ENCODE measurements at regions not wholly inside any gene's neighbourhood (a gene's known extent, or its start where the extent isn't known, plus 50 kb on each side); places are given as distances from the start of the nearest gene placed in this dataset.
"Not testable (repeated sequence)": the region's sequence is repeated elsewhere in the genome, so short reads cannot be mapped to it uniquely, and the experiment has no call there.

GRCh38 chr7:109552017-109552416 lies 982.3 kb downstream of the DNAJB9 start:
- no peaks in the 10 kb centered on the region for H3K27me3 ChIP-seq (ENCODE audit: low read length)
- H3K9me2 ChIP-seq (replicated peaks; ENCODE audit: insufficient read depth, low read length): no peaks in the 10 kb centered on the region
- H3K9me3 ChIP-seq (ENCODE audit: low read length): peaks cover 22% of the 10 kb centered on the region
- H3K4me2 ChIP-seq (ENCODE audit: low read depth, low read length, poor library complexity, severe bottlenecking): no peak overlapping the region
- H4K20me1 ChIP-seq (ENCODE audit: insufficient read depth, low read depth, low read length): no peaks in the 10 kb centered on the region
- H2AFZ ChIP-seq (ENCODE audit: low read length): no peak overlapping the region
- no peaks in the 10 kb centered on the region for H3K4me1 ChIP-seq (ENCODE audit: low read length)
- no peaks in the 10 kb centered on the region for H3K36me3 ChIP-seq (ENCODE audit: insufficient read depth, low read length)
- no peaks in the 10 kb centered on the region for H3K79me2 ChIP-seq (ENCODE audit: low read length)
- DNase-seq: no peak
- H3K9ac ChIP-seq (ENCODE audit: low read length): no peak overlapping the region
- no peak overlapping the region for H3K27ac ChIP-seq (ENCODE audit: low read length)
- H3K4me3 ChIP-seq (ENCODE audit: low read length): no peak overlapping the region

- no peaks in the 10 kb centered on the region; the same call in 1 of the 2 replicates for H3K9me3 ChIP-seq (ENCODE audit: low read length)
- H3K27me3 ChIP-seq (ENCODE audit: low read length): no peaks in the 10 kb centered on the region
- no peak overlapping the region for H2AFZ ChIP-seq (ENCODE audit: low read length)
- no peaks in the 10 kb centered on the region for H3K36me3 ChIP-seq (ENCODE audit: insufficient read depth, low read length)
- no peak overlapping the region for H3K9ac ChIP-seq (ENCODE audit: low read length)
- no peaks in the 10 kb centered on the region for H3K79me2 ChIP-seq (ENCODE audit: low read length)
- no peaks in the 10 kb centered on the region for H4K20me1 ChIP-seq (ENCODE audit: insufficient read depth, low read depth, low read length)
- H3K4me2 ChIP-seq (ENCODE audit: low read depth, low read length, poor library complexity, severe bottlenecking): no peak overlapping the region
- H3K4me1 ChIP-seq (ENCODE audit: low read length): no peaks in the 10 kb centered on the region
- DNase-seq: no peak
- H3K27ac ChIP-seq (ENCODE audit: low read length): no peak overlapping the region
- H3K9me2 ChIP-seq (replicated peaks; ENCODE audit: insufficient read depth, low read length): no peaks in the 10 kb centered on the region
- no peak overlapping the region for H3K4me3 ChIP-seq (ENCODE audit: low read length)
These were observed 1007.6 kb downstream of the DNAJB9 start for GRCh38 chr7:109577265-109577664.

DNA sequence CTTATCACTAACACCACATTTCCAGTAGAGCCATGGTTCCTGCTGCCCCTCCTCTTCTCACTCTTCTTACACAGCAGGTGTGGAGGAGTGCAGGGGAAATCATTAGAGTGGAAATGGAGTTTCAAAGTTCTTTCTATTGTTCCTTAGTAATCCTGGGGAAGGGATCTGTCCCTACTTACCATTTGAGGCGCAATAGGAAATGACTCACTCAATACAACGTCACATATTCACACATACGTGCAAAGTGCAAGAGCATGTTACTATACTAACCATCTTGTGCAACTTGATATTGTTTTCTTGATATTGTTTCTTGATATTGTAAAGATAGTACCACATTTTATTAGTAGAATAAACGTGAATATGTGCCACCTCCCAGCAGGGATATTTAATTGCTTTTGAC lies 1010.2 kb downstream of the DNAJB9 start:
- Histone ChIP-seq H3K4me1 (ENCODE audit: low read length) (no peaks in the 10 kb centered on the region), H3K4me3 (ENCODE audit: low read length) (no peak overlapping the region), H2AFZ (ENCODE audit: low read length) (no peak overlapping the region), H3K79me2 (ENCODE audit: low read length) (no peaks in the 10 kb centered on the region), H3K9ac (ENCODE audit: low read length) (no peak overlapping the region), H3K27ac (ENCODE audit: low read length) (no peak overlapping the region), H4K20me1 (ENCODE audit: insufficient read depth, low read depth, low read length) (no peaks in the 10 kb centered on the region), H3K9me3 (ENCODE audit: low read length) (peaks cover 12% of the 10 kb centered on the region), H3K36me3 (ENCODE audit: insufficient read depth, low read length) (no peaks in the 10 kb centered on the region), H3K4me2 (ENCODE audit: low read depth, low read length, poor library complexity, severe bottlenecking) (no peak overlapping the region), H3K27me3 (ENCODE audit: low read length) (no peaks in the 10 kb centered on the region), H3K9me2 (replicated peaks; ENCODE audit: insufficient read depth, low read length) (no peaks in the 10 kb centered on the region)
- DNase-seq: no peak

DNA sequence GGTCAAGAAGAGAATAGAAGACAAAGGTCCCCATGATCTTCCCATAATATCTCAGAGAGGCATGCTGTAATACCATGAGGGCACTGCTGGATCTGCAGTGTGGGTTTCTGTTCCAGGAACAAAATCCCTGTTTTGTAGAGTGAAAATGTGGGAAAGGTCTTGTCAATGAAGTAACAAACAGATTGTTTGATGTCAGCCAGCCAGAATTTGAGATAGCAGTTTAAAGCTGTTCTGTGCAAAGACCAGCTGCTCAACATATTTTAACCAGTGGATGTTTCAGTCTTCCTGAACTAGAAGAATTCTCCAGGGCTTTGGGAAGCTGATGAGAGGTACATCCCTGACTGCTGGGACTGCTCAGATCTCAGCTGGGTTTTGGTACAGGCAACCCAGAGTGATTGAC lies 1012.5 kb downstream of the DNAJB9 start:
- Histone ChIP-seq H3K9me2 (replicated peaks; ENCODE audit: insufficient read depth, low read length) (no peaks in the 10 kb centered on the region), H3K4me2 (ENCODE audit: low read depth, low read length, poor library complexity, severe bottlenecking) (no peak overlapping the region), H3K27ac (ENCODE audit: low read length) (no peak overlapping the region), H3K9me3 (ENCODE audit: low read length) (peaks cover 22% of the 10 kb centered on the region), H3K27me3 (ENCODE audit: low read length) (no peaks in the 10 kb centered on the region), H3K9ac (ENCODE audit: low read length) (no peak overlapping the region), H3K4me1 (ENCODE audit: low read length) (no peaks in the 10 kb centered on the region), H4K20me1 (ENCODE audit: insufficient read depth, low read depth, low read length) (no peaks in the 10 kb centered on the region), H3K36me3 (ENCODE audit: insufficient read depth, low read length) (no peaks in the 10 kb centered on the region), H3K79me2 (ENCODE audit: low read length) (no peaks in the 10 kb centered on the region), H2AFZ (ENCODE audit: low read length) (no peak overlapping the region), H3K4me3 (ENCODE audit: low read length) (no peak overlapping the region)
- DNase-seq: no peak

DNA sequence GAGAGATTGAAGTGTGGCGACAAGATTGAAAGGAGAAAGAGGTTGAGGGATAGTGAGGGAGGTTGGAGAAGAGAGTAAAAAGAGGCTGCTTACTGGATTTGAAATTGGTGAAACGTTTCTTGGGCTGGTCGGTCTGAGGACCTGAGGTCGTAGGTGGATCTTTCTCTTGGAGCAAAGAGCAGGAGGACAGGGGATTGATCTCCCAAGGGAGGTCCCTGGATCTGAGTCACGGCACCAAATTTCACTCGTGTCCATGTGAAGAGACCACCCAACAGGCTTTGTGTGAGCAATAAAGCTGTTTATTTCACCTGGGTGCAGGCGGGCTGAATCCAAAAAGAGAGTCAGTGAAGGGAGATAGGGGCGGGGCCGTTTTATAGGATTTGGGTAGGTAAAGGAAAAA lies 1027.3 kb downstream of the DNAJB9 start:
- H3K4me1 ChIP-seq (ENCODE audit: low read length); H3K9me2 ChIP-seq (replicated peaks; ENCODE audit: insufficient read depth, low read length); H3K4me2 ChIP-seq (ENCODE audit: low read depth, low read length, poor library complexity, severe bottlenecking); H3K9ac ChIP-seq (ENCODE audit: low read length); H3K36me3 ChIP-seq (ENCODE audit: insufficient read depth, low read length); H3K9me3 ChIP-seq (ENCODE audit: low read length); H3K27ac ChIP-seq (ENCODE audit: low read length); DNase-seq; H3K4me3 ChIP-seq (ENCODE audit: low read length); H4K20me1 ChIP-seq (ENCODE audit: insufficient read depth, low read depth, low read length); H3K27me3 ChIP-seq (ENCODE audit: low read length); H2AFZ ChIP-seq (ENCODE audit: low read length); H3K79me2 ChIP-seq (ENCODE audit: low read length): not testable (repeated sequence)

DNA sequence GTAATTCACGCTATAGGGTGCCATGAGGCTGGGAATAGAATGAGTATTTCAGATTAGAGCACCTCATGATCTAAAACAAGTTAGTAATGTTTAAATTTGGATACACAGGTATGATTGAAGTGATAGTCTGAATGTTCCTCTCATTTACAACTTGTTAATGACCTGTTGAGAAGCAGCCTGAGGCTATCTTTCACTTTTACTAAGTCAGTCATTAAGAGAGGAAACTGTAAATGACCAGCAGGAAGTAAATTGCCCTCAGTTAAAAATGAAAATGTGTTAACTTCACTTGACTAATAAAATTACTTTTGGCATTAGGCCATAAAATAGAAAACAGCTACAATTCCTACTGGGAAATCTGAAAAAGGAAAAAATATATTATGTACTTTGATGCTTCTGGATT lies 1042.0 kb downstream of the DNAJB9 start:
- no peaks in the 10 kb centered on the region for H3K9me3 ChIP-seq (ENCODE audit: low read length)
- H3K27me3 ChIP-seq (ENCODE audit: low read length): no peaks in the 10 kb centered on the region
- H4K20me1 ChIP-seq (ENCODE audit: insufficient read depth, low read depth, low read length): no peaks in the 10 kb centered on the region
- no peak for DNase-seq
- no peak overlapping the region for H2AFZ ChIP-seq (ENCODE audit: low read length)
- H3K9ac ChIP-seq (ENCODE audit: low read length): no peak overlapping the region
- no peak overlapping the region for H3K27ac ChIP-seq (ENCODE audit: low read length)
- no peak overlapping the region for H3K4me2 ChIP-seq (ENCODE audit: low read depth, low read length, poor library complexity, severe bottlenecking)
- H3K36me3 ChIP-seq (ENCODE audit: insufficient read depth, low read length): no peaks in the 10 kb centered on the region
- no peaks in the 10 kb centered on the region for H3K4me1 ChIP-seq (ENCODE audit: low read length)
- H3K4me3 ChIP-seq (ENCODE audit: low read length): no peak overlapping the region
- no peaks in the 10 kb centered on the region for H3K9me2 ChIP-seq (replicated peaks; ENCODE audit: insufficient read depth, low read length)
- H3K79me2 ChIP-seq (ENCODE audit: low read length): no peaks in the 10 kb centered on the region

DNA sequence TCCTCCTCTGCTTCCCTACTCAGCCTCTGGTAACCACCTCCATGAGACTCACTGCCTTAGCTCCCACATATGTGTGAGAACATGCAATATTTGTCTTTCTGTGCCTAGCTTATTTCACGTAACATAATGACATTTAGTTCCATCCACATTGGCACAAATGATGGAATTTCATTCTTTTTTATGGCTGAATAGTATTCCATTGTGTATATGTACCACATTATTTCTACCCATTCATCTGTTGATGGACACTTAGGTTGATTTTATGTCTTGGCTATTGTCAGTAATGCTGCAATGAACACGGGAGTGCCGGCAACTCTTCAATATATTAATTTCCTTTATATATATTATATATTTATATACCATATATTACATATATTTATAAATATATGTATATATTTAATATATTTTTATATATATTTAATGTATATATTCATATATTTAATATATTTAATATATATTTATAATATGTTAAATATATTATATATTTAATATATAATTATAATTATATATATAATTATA lies 1046.9 kb downstream of the DNAJB9 start:
- H3K9me2 ChIP-seq (replicated peaks; ENCODE audit: insufficient read depth, low read length): no peaks in the 10 kb centered on the region
- H3K79me2 ChIP-seq (ENCODE audit: low read length): no peaks in the 10 kb centered on the region
- DNase-seq: no peak
- H2AFZ ChIP-seq (ENCODE audit: low read length): no peak overlapping the region
- H3K27ac ChIP-seq (ENCODE audit: low read length): no peak overlapping the region
- no peaks in the 10 kb centered on the region for H3K4me1 ChIP-seq (ENCODE audit: low read length)
- no peaks in the 10 kb centered on the region for H3K27me3 ChIP-seq (ENCODE audit: low read length)
- H3K4me3 ChIP-seq (ENCODE audit: low read length): no peak overlapping the region
- peaks cover 3% of the 10 kb centered on the region; the same call in 1 of the 2 replicates for H3K9me3 ChIP-seq (ENCODE audit: low read length)
- no peak overlapping the region for H3K9ac ChIP-seq (ENCODE audit: low read length)
- no peak overlapping the region for H3K4me2 ChIP-seq (ENCODE audit: low read depth, low read length, poor library complexity, severe bottlenecking)
- H4K20me1 ChIP-seq (ENCODE audit: insufficient read depth, low read depth, low read length): no peaks in the 10 kb centered on the region
- H3K36me3 ChIP-seq (ENCODE audit: insufficient read depth, low read length): no peaks in the 10 kb centered on the region

DNA sequence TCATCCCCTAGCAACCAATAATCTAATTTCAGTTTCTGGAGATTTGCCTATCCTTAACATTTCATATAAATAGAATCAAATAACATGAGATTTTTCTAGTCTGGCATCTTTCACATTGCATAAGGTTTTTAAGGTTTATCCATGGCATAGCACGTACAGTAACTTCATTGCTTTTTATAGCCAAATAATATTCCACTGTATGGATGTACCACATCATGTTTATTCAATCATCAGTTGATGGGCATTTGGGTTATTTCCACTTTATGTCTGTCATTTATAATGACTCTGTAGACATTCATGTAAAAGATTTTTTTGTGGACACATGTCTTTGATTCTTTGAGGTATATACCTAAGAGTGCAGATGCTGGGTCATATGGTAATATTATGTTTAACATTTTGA lies 1052.6 kb downstream of the DNAJB9 start:
- no peak for DNase-seq
- no peaks in the 10 kb centered on the region for H3K79me2 ChIP-seq (ENCODE audit: low read length)
- no peaks in the 10 kb centered on the region for H4K20me1 ChIP-seq (ENCODE audit: insufficient read depth, low read depth, low read length)
- H3K9ac ChIP-seq (ENCODE audit: low read length): no peak overlapping the region
- H3K4me2 ChIP-seq (ENCODE audit: low read depth, low read length, poor library complexity, severe bottlenecking): no peak overlapping the region
- H3K27me3 ChIP-seq (ENCODE audit: low read length): no peaks in the 10 kb centered on the region
- no peaks in the 10 kb centered on the region for H3K4me1 ChIP-seq (ENCODE audit: low read length)
- H3K4me3 ChIP-seq (ENCODE audit: low read length): no peak overlapping the region
- no peaks in the 10 kb centered on the region for H3K36me3 ChIP-seq (ENCODE audit: insufficient read depth, low read length)
- no peak overlapping the region for H3K27ac ChIP-seq (ENCODE audit: low read length)
- no peaks in the 10 kb centered on the region for H3K9me2 ChIP-seq (replicated peaks; ENCODE audit: insufficient read depth, low read length)
- H2AFZ ChIP-seq (ENCODE audit: low read length): no peak overlapping the region
- H3K9me3 ChIP-seq (ENCODE audit: low read length): peaks cover 7% of the 10 kb centered on the region

DNA sequence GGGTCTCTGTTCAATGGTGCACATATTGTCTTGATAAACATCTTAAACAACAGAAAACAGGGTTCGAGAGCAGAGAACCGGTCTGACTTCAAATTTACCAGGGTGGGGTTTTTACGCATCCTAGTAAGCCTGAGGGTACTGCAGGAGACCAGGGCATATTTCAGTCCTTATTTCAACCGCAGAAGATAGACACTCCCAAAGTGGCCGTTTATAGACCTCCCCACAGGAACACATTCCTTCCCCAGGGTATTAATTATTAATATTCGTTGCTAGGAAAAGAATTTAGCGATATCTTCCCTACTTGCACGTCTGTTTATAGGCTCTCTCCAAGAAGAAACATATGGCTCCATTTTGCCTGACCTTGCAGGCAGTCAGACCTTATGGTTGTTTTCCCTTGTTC lies 1063.2 kb downstream of the DNAJB9 start:
- not testable (repeated sequence) for H4K20me1 ChIP-seq (ENCODE audit: insufficient read depth, low read depth, low read length); H3K36me3 ChIP-seq (ENCODE audit: insufficient read depth, low read length); H3K4me1 ChIP-seq (ENCODE audit: low read length); H3K4me2 ChIP-seq (ENCODE audit: low read depth, low read length, poor library complexity, severe bottlenecking); H3K9ac ChIP-seq (ENCODE audit: low read length); DNase-seq; H3K79me2 ChIP-seq (ENCODE audit: low read length); H2AFZ ChIP-seq (ENCODE audit: low read length); H3K27me3 ChIP-seq (ENCODE audit: low read length); H3K9me2 ChIP-seq (replicated peaks; ENCODE audit: insufficient read depth, low read length); H3K9me3 ChIP-seq (ENCODE audit: low read length); H3K27ac ChIP-seq (ENCODE audit: low read length); H3K4me3 ChIP-seq (ENCODE audit: low read length)

Measured in Karpas-422 (cell line).